GM12892 (cell line): ENCODE measurements at regions not wholly inside any gene's neighbourhood (a gene's known extent, or its start where the extent isn't known, plus 50 kb on each side); places are given as distances from the start of the nearest gene placed in this dataset.

Experiments
- POLR2A ChIP-seq: IDR thresholded peaks from 2 replicates; pipeline ENCODE4 v1.6.1; 2011; ENCODE audit warnings: low read depth, low read length, control low read depth
- POLR2AphosphoS5 ChIP-seq: IDR thresholded peaks from 2 replicates; pipeline ENCODE4 v1.6.1; 2011; ENCODE audit warnings: low read depth, low read length, control low read depth

DNA sequence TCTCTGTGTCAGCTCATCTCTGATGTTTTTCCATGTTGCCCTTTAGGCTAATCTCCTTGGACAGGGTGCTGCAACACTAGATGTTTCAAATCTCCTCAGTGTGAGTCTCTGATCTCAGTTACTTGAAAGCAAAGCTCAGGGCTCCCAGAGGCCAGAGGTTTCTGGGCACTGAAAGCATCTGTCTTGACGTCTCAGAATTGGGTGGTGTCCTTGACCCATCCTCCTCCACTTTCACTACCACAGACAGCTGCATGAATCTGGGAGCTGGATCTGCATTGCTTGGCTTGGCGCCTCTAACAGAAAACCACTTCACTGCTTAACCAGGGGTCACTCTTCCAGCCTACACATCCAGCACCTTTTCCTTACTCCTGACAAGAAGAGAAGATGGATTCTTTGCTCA, 399.4 kb downstream of the NXPE2 start:
- TF ChIP-seq POLR2AphosphoS5 (no peak), POLR2A (no peak)
